DMS153 (cell line): ENCODE measurements at regions not wholly inside any gene's neighbourhood (a gene's known extent, or its start where the extent isn't known, plus 50 kb on each side); places are given as distances from the start of the nearest gene placed in this dataset.

Experiments used
- DNase-seq: peaks from one replicate; lab custom pipeline; 2025; lab: John Stamatoyannopoulos, UW

DNA sequence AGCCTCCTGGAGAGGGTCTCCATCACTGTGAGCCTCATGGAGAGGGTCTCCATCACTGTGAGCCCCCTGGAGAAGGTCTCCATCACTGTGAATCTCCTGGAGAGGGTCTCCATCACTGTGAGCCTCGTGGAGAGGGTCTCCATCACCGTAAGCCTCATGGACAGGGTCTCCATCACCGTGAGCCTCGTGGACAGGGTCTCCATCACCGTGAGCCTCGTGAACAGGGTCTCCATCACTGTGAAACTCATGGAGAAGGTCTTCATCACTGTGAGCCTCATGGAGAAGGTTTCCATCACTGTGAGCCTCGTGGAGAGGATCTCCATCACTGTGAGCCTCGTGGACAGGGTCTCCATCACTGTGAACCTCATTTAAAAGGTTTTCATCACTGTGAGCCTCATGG is 140.0 kb downstream of the ERMARD start:
- DNase-seq = no peak

DNA sequence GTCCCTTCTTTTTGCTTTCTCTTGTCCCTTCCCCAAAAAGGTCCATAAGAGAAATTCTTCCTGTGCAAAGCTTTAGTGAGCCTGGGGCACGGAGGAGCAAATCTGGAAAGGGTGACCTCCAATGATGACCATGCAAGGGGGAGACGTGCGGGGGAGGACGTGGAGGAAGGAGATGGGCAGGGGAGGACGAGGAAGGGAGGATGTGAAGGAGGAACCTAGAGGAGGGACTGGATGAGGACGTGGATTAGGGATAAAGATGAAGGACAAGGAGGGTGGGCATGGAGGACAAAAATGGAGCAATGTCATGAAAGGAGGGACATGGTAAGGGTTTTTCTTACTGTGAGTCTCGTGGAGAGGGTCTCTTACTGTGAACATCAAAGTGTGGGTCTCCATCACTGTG is 139.5 kb downstream of the ERMARD start:
- DNase-seq = no peak

DNA sequence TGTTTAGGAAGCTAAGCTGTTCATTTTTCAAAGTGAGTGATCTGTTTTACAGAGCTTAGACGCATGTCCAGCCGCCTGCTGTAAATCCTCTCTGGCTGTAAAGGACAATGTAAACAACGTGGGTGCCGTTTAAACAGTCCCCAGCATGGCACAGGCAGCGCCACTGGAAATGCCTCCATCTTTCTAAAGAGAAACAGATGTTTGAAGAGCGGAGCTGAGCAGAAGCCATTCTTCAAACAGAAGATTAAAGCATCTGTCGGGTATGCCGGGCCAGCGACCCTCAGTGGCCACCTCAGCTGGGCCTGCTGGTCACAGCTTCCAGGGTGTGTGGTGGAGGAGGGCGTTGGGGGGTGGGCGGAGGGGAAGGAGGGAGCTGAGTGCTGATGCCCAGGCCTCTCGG is 138.6 kb downstream of the ERMARD start:
- DNase-seq = no peak

DNA sequence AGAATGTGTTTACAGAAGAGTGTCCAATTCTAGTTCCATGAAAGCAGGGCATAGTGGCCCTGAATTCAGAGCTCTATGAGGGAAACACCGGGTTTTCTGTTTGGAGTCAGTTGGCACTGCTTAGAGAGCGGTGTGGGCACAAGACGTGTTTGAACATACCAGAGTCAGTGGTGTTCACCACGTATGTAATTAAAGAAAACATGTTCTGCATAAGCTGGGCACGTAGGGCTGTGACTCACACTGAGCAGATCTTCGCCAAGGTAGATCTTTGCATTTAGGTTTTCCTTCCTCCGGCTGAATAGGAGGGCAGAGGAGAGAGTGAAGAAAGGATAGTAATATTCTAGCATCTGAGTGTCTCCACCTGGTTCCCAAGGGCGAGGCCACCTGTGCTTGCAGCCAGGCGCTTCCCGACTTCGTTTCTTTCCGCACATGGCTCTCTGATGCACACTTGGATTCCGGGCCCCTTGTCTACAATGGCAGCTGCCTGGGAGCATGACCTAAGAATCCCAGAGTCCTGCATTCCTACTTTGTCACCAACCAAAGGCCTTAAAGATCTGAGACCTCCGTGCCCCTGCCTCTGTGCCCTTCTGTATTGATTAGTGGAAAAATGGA is 136.2 kb downstream of the ERMARD start:
- no peak for DNase-seq

DNA sequence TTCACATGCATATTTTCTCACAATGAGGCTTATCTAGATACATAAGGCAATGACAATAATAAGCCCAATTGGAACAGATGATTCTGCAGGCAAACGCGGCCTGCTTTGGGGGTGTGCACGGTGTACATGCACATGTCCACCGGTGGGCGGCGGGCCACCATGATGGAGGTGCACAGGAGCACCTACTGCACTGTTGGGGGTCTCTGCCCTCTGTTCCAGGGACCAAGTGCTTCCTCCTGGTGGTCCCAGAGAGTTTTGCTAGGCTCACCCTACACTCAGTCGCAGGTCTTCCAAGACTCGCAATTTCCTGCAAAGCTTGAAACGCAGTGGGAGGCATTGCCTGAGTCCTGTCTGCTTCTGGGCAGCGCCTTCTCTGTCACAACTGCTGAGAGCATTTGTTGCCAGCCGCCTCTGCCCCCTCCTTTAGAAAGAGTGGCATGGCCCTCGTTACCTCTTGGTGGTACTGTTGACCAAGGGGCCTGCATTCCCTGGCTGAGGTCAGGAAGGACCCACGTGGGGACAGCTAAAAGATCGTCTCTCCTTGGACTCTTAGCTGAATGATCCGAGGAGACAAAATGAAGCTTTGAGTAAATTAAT is 135.3 kb downstream of the ERMARD start:
- no peak for DNase-seq

DNA sequence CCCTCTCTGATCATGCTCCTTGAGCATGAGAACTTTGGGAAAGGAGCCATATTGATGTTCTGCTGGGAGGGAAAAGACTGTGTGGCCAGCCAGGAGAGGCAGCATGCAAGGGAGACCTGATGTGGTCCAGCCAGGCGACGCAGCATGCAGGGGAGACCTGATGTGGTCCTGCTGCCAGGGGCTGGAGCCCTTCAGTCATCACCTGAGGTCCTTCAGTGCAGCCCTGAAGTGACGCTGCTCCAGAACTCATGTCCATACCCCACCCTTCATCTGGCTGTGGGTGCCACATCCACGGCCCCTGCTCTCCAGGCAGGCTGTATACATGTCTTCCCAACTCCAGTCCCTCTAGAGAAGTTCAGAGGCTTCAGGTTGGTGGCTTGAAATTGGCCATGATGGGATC is 134.4 kb downstream of the ERMARD start:
- DNase-seq = no peak

DNA sequence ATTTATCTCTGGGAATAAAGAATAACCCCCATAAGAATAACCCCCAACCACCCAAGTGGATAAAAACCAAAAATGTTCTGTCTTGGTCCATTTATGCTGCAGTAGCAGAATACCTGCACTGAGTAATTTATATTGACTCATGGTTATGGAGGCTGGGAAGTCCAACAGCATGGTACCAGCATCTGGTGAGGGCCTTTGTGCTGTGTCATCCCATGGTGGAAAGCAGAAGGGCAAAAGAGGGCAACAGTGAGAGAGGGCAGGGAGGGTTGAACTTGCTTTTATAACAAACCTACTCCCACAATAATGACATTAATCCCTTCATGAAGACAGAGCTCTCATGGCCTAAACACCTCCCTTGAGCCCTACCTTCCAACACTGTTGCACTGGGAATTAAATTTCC is 133.7 kb downstream of the ERMARD start:
- no peak for DNase-seq

DNA sequence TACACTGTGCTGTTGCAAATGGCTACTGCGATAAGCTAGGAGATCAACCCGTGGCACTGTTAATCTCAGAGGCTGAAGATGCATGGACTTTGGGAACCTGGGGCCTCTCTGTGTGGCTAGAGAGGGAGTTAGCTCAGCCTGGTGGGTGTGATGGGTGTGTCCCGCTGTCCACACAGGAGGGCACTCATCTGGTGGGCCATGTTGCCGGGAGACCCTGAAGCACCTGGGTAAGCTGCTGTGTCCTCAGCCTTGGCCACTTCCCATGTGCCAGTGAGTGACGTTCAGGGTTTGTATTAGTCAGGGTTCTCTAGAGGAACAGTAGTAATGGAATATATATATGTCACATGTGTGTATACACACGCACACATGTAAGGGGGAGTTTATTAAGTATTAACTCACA is 132.7 kb downstream of the ERMARD start:
- DNase-seq = no peak

DNA sequence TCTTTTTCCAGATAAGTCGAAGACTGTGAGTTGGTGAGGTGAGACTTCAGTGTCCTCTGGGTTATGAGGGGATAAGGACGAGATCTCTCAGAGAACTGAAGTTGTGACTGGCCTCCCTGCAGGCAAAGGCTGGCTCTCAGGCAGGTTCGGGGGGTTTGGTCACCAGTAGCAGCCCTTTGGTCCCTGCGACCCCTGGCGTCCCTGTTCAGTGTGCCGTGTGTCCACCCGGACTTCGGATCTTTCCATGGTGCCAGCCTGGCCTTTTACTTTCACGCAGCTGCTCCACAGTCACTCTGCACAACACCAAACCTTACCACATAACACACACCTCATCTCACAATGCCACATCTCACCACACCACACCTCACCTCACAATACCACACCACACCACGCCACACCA is 131.9 kb downstream of the ERMARD start:
- DNase-seq = no peak

DNA sequence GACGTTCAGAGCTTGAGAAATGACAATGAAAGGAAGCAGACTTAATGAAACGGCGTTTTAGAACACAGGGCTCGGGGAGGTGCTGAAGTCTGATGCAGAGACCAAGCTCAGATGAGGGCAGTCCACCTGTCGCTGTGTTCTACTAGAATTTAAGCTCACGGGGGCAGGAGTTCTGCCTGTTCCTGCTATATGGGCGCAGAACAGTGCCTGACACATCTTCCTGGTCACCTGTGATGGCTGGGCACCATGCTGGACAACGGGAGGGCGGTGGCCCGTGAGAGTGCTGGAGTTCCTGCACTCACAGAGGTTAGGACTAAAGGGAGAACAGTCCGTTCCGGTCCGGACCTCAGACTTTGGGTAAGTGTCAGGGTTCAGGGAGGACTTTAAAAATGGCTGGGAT is 130.6 kb downstream of the ERMARD start:
- DNase-seq = no peak

DNA sequence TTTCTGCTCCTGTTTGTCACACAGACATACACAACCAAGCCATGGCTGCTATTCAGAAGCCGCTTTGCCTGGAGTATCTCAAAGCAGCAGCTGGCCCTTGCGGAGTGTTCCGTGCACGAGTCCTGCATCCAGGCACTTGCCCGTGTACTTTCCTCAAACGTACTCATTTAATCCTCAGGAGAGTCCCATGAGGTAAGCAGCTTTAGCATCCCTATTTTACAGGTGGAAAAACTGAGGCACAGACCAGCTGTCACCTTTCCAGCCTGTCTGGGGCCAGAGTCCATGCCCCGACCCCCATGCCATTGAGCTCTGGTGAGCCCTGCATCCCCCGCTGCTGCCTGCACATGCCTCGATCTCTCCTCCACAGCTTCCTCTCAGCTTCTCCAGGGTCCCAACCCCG is 130.0 kb downstream of the ERMARD start:
- DNase-seq = no peak

DNA sequence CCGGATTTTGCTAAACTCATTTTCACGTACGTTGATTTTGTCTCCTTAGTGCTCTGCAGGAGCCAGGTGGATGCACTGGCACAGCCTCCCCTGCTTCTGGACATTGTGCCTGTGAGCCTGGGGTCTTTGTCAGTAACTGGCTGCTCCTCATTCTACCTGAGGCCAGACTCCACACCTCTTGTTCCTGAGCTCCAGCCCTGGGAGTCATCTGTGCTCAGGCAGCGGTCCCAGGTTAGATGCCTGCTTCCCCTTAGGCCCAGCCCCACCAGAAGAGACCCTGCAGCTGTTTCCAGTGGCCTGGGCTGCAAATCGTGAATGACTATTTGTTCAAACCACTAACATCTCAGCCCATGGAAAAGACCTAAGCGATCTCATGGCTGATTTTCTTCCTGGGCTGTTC is 129.1 kb downstream of the ERMARD start:
- no peak for DNase-seq

DNA sequence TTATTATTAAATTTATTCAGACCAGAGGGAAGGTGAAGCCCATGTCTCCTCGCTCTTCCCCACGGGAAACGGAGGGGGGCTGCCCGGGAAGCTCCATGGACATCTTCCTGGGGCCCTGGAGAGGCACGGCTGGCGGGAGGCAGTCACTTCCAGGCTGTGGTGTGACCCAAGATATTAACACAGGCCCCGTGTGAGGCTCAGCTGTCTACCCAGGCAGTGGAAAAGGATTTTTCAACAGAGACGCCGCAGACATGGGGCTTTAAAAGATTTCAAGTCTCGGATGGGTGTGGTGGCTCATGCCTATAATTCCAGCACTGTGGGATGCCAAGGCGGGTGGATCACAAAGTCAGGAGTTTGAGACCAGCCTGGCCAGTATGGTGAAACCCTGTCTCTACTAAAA is 117.9 kb downstream of the ERMARD start:
- DNase-seq = no peak

DNA sequence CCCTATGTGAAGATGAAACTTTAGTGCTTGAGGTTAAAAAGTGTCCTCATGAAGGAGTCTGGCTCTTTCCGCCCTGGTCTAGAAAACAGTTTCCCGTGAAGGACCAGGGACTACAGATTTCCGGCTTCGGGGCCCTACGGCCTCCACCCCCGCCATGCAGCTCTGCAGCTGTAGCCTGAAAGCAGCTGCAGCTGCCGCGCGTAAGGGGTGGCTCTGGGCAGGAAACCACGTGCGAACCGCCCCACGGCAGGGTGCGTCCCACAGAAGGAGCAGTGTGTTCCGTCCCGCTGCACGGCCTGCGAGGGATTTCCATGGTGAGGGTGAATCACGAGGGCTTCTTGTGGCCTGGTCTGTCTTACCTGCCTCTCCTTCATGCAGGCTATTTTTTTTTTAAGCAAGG is 117.0 kb downstream of the ERMARD start:
- DNase-seq = no peak

DNA sequence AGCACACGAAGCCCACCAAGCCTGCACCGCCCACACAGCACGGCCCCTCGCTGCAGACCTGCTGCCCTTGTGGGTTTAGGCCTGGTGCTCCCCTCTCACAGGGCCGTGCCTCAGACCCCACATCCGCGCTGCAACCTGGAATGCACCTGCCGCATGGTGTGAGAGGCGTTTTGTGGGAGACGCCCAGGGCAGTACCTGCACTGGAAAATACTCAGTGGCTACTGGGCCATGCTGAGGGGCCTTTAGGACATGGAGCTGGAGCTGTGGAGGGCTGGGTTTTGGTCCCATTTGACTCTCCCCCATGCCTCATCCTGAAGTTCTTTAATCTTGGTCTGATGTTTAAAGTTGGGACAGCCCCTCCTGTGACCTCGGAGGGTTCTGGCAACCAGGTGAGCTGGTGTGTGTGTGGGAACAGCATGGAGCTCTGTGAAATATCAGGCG is 116.3 kb downstream of the ERMARD start:
- DNase-seq = no peak

DNA sequence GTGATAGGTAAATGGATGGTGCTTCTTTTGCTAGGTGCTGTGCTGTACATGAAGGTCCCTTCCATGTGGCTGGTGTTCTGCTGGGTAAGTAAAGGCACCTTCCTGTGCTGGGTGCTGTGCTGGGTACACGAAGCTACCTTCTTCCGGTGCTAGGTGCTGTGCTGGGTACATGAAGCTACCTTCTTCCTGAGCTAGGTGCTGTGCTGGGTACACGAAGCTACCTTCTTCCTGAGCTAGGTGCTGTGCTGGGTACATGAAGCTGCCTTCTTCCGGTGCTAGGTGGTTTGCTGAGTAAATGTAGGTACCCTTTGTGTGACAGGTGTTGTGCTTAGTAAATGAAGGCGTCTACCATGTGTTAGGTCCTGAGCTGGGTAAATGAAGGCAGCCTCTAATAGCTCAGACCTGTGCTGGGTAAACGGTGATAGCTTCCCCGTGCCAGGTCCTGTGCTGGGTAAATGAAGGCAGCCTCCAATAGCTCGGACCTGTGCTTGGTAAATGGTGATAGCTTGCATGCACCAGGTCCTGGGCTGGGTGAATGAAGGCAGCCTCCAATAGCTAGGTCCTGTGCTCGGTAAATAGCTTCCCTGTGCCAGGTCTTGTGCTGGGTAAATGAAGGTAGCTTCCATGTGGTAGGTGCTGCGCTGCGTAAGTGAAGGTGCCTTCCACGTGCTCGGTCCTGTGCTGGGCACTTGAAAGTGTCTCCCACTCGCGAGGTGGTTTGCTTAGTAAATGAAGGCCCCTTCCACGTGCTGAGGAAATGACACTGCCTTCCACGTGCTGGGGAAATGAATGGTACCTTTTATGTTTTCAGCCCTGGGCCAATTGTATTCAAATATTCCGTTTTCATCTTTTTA is 115.5 kb downstream of the ERMARD start:
- DNase-seq = no peak

DNA sequence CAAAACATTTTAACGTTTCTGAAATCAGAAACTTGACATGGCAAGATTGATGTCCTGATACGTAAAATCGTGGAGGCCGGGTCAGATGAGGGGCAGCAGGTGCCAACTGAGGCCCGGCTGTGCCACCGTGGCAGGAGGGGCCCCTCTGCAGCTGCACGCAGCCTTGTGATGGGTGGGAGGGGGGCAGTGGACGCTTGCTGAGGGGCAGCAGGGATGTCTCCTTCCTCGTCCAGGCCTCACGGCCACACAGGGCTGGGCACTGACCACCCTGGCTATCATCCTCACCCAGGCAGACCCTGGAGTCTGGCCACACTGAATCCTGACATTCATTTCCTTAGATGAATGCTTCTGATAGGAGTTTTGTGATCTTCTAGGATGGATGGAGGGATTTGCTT is 114.7 kb downstream of the ERMARD start:
- DNase-seq = no peak

DNA sequence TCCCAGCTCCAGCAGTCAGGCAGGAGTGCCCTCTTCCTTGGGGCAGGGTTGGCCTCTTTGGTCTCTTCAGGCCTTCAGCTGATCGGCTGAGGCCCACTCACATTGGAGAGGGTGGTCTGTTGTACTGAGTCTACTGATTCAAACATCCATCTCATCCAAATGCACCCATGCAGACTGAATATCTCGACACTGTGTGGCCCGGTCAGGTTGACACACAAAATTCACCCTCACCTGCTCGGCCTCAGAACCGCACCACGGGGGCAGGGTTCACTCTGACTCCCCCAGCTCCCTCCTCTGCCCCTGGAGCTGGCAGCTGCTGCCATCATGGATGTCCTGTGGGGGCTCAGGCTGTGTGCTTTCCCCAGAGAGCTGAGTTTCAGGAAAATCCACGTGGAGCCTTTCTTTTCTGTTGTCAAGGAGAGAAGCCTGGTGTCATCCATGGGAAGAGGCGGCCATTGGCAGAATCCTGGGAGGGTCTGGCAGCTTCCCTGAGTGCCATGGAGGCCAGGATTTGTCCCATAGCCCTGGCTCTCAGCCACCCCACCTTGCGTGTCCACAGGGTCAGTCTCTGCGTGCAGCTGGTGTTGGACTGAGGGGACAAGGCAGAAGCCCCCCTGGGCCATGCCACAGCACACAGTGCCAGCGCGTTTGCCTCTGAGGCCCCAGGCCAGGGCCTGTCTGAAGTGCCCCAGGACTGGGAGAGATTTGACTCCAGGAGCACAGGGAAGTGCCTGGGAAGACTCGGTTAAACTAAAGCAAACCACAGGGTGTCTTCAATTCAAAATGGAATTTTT is 114.1 kb downstream of the ERMARD start:
- DNase-seq = no peak

DNA sequence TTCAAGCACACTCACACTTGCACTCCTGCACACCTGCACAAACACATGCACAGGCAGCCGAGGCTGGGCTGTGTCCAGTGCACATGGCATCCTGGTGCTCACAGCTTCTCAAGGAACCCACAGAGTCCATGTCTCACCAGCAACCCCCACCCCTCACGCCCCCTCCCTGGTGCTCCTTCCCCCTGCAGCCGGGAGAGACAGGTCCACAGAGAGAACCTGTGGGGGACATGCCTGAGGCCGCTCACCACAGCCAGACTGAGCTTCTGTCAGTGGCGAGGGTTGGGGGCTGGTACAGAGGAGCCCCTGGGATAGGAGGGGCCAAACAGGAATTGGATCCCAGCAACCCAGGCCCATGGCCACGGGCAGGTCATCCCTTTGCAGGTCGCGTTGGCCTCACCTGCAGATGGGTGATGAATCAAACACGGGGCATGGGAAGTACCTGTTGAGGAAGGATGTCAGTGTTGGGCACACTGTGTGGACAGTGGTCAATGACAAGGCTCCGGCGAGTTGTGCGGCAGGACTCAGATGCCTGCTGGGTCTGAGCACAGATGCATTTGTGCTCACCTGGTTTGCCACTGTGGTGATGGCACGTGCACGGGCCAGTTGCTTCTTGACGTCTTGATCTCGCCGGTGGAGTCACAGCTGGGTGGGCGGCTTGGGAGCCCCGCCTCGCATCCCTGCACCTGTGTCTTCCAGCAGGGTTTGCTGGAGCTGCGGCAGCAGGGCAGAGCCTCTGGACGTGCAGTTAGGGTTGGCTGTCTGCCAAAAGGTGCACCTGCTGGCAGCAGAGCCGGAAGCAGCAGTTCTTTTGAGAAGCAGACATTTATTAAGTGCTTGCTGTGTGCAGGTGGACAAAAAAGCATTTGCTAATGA is 113.0 kb downstream of the ERMARD start:
- DNase-seq = peak; percentile 94

DNA sequence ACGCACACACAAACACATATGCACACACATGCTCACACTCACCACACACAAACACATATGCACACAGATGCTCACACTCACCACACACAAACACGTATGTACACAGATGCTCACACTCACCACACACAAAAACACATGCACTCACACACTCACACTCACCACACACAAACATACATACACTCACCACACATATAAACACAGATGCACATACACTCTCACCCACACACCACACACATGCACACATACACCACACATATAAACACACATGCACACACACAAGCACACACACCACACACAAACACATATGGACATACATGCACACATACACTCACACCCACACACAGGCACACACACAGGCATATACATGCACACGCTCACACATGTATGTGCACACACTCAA is 112.3 kb downstream of the ERMARD start:
- no peak for DNase-seq

DNA sequence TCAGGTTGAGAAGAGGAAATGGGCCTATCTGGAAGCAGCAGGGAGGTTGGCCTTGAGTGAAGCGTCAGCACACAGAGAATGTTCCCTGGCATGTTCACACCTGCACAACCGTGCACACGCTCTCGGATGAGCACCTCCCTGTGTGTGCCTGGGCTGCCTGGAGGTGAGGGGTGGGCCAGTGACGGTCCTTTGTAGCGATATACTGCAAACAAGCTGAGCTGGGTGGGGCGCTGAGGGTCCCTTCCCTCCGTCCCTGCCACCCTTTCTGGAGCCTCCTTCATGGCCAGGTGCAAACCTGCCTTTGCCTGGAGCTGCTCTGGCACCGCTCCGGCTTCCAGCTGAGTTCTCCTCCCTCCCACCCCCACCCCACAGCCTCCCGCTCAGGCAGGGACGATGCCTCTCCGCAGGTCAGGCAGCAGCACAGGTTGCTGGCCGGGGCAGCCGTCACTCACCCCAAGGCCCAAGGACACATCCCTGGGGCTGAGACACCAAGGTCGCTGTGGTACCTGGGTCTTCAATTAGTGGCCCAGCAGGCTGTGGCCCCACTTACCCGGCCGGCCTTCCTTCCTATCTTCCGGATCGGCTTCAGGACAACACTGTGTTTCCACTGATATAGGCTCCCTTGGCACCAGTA is 111.6 kb downstream of the ERMARD start:
- peak; percentile 67 for DNase-seq
